ENCODE measurements at regions not wholly inside any gene's neighbourhood (a gene's known extent, or its start where the extent isn't known, plus 50 kb on each side); places are given as distances from the start of the nearest gene placed in this dataset.

DNA sequence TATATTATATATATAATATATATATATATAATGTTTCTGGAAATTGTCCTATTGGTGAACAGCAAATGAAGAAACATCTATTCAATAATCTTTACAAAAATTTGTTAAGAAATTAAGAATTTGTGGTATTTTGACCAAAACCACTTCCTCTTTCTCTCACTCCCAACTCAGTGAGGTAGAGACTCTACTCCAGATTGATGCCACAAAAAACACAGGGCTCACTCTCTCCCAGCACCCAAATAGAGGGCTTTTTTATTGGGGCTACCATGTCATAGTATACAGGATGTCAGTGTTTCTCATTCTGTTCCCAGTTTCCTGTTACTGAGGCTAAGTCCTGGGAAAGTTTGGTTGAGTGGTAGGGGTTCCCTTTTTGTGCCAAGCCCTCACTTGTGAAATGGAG, 1155.4 kb downstream of the BCL11A start:
- no peaks in the 10 kb centered on the region for H3K9me3 ChIP-seq
- no peak overlapping the region for H3K27ac ChIP-seq
- DNase-seq = no peak
- intact Hi-C loops (cut with DNase I; ENCODE audit: low total_unique reads) (no loop called here), in situ Hi-C loops (cut with MboI; ENCODE audit: low pct_ligation_motif_present in 1 of 4, low pct_unique_long_range_greater_than_20kb in 1 of 4, low sequenced_read_pairs in 3 of 4) (no loop called here)
- no peak overlapping the region for H3K4me3 ChIP-seq
- no peaks in the 10 kb centered on the region for H3K27me3 ChIP-seq
- TF ChIP-seq, protein P1, sequence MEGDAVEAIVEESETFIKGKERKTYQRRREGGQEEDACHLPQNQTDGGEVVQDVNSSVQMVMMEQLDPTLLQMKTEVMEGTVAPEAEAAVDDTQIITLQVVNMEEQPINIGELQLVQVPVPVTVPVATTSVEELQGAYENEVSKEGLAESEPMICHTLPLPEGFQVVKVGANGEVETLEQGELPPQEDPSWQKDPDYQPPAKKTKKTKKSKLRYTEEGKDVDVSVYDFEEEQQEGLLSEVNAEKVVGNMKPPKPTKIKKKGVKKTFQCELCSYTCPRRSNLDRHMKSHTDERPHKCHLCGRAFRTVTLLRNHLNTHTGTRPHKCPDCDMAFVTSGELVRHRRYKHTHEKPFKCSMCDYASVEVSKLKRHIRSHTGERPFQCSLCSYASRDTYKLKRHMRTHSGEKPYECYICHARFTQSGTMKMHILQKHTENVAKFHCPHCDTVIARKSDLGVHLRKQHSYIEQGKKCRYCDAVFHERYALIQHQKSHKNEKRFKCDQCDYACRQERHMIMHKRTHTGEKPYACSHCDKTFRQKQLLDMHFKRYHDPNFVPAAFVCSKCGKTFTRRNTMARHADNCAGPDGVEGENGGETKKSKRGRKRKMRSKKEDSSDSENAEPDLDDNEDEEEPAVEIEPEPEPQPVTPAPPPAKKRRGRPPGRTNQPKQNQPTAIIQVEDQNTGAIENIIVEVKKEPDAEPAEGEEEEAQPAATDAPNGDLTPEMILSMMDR (IDR thresholded peaks at IDR 0.05) = no peak
- TF ChIP-seq POLR2A (IDR thresholded peaks at IDR 0.05) (no peak), EP300 (IDR thresholded peaks at IDR 0.05; ENCODE audit: low read depth) (no peak), POLR2AphosphoS5 (IDR thresholded peaks at IDR 0.05) (no peak)
- no peaks in the 10 kb centered on the region for H3K36me3 ChIP-seq
- no peaks in the 10 kb centered on the region for H3K4me1 ChIP-seq

DNA sequence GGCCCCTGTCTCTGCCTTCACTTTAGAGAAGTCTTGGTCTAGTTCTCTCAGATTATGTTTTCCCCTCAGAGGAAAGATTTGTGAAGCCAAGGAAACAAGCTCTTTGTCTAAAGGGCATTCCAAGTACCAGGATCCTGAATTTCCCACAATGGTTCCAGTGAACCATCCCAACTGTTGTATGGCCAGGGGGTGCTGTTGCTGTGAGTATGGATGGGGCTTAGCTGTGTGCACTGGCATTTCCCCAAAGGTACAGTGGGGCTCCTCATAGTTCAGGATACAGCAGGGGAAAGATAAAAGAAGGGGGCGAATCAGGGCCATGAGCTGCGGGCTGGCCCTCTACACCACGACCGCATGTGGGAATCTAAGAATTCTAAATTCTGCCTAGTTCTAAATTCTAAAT, 1154.0 kb upstream of the FANCL start:
- Histone ChIP-seq H3K27ac (no peak overlapping the region), H3K27me3 (no peaks in the 10 kb centered on the region), H3K4me1 (no peaks in the 10 kb centered on the region), H3K36me3 (no peaks in the 10 kb centered on the region), H3K4me3 (no peak overlapping the region), H3K9me3 (no peaks in the 10 kb centered on the region)
- DNase-seq = no peak
- in situ Hi-C loops (cut with MboI; ENCODE audit: low pct_ligation_motif_present in 1 of 4, low pct_unique_long_range_greater_than_20kb in 1 of 4, low sequenced_read_pairs in 3 of 4) = no loop called here
- TF ChIP-seq, protein P1 (IDR thresholded peaks at IDR 0.05) = no peak
- TF ChIP-seq POLR2AphosphoS5 (IDR thresholded peaks at IDR 0.05) = no peak
- TF ChIP-seq EP300 (IDR thresholded peaks at IDR 0.05; ENCODE audit: low read depth) = no peak
- no peak for TF ChIP-seq POLR2A (IDR thresholded peaks at IDR 0.05)
- intact Hi-C loops (cut with DNase I; ENCODE audit: low total_unique reads) = no loop called here
- WGBS, 2 donors (ENCODE audit: low coverage in 1 of 2) = 94 to 96% methylated on average over 4 of the region's 4 CpGs

DNA sequence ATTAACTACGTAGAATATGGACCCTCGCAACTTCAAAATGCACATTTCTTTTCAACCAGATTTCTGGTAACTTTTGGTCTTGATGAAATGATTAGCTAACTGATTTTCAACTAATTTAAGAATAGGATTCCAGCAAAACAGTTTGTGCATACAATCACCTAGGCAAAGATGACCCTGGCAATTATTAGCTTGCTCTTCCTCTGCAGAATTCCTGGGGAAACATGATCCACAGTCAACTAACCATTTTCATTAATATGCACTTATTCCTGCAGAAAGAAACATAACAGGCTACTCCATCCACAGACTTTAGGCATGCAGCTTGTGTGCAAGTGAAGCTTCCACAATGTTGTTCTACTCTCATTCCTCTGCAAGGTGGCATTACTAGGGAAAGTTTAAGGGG, 1150.8 kb upstream of the FANCL start:
- Histone ChIP-seq H3K9me3 (no peaks in the 10 kb centered on the region), H3K36me3 (no peaks in the 10 kb centered on the region), H3K27ac (no peak overlapping the region), H3K4me3 (no peak overlapping the region), H3K27me3 (no peaks in the 10 kb centered on the region), H3K4me1 (no peaks in the 10 kb centered on the region)
- no peak for TF ChIP-seq POLR2A (IDR thresholded peaks at IDR 0.05)
- no peak for TF ChIP-seq EP300 (IDR thresholded peaks at IDR 0.05; ENCODE audit: low read depth)
- no peak for TF ChIP-seq POLR2AphosphoS5 (IDR thresholded peaks at IDR 0.05)
- TF ChIP-seq, protein P1 (IDR thresholded peaks at IDR 0.05) = no peak
- in situ Hi-C loops (cut with MboI; ENCODE audit: low pct_ligation_motif_present in 1 of 4, low pct_unique_long_range_greater_than_20kb in 1 of 4, low sequenced_read_pairs in 3 of 4) (no loop called here), intact Hi-C loops (cut with DNase I; ENCODE audit: low total_unique reads) (no loop called here)
- DNase-seq = no peak
- WGBS, 2 donors (ENCODE audit: low coverage in 1 of 2) = 90 to 100% methylated on average over 2 of the region's 2 CpGs

DNA sequence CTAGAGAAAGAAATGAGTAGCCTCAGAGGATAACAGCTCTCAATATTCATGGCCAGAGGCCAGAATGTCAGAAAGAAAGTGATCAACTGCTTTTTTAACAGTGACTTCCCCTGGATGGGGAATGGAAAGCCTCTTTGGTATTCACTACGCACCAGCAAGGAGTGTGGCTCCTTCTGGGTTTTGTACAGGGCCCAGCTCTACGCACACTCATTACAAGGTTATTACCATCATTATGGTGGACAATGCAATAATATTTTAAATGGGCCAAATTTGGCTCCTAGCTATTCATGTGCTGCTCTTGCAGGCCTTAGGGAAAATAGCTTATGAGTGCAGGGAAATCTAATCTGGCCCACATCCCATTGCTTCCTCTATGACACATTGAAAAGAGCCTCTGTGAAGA, 1149.5 kb upstream of the FANCL start:
- no peak for DNase-seq
- H3K9me3 ChIP-seq = no peaks in the 10 kb centered on the region
- H3K27me3 ChIP-seq = no peaks in the 10 kb centered on the region
- H3K4me1 ChIP-seq = no peaks in the 10 kb centered on the region
- TF ChIP-seq POLR2AphosphoS5 (IDR thresholded peaks at IDR 0.05) (no peak), EP300 (IDR thresholded peaks at IDR 0.05; ENCODE audit: low read depth) (no peak), POLR2A (IDR thresholded peaks at IDR 0.05) (no peak)
- TF ChIP-seq, protein P1 (IDR thresholded peaks at IDR 0.05) = no peak
- 90 to 95% methylated on average over 2 of the region's 2 CpGs for WGBS, 2 donors (ENCODE audit: low coverage in 1 of 2)
- intact Hi-C loops (cut with DNase I; ENCODE audit: low total_unique reads) = no loop called here
- in situ Hi-C loops (cut with MboI; ENCODE audit: low pct_ligation_motif_present in 1 of 4, low pct_unique_long_range_greater_than_20kb in 1 of 4, low sequenced_read_pairs in 3 of 4) = no loop called here
- H3K36me3 ChIP-seq = no peaks in the 10 kb centered on the region
- no peak overlapping the region for H3K27ac ChIP-seq
- H3K4me3 ChIP-seq = no peak overlapping the region

Measured in transverse colon (tissue), 4 donors.